ENCODE measurements at regions not wholly inside any gene's neighbourhood (a gene's known extent, or its start where the extent isn't known, plus 50 kb on each side); places are given as distances from the start of the nearest gene placed in this dataset.

DNA sequence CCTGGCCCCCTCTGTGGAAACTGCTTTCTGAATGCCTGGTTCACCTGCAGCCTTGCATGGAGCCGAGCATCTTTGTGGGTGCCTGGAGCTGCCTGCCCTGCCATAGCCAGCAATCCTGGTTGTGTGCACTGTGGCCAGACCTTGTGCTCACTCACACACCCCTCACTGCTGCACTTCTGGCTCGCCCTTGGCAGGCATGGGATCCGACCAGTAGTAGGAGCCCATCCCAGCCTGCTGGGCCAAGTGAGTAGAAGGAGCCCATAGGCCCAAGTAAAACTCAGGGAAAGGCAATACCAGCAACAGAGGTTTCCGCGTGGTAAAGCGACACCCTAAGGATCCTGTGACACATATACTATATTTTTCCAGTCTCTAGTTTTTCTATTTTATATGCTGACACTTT is 270.0 kb upstream of the NAV3 start:
- TF ChIP-seq POLR2AphosphoS5 (IDR thresholded peaks at IDR 0.05): no peak
- TF ChIP-seq, protein P1, sequence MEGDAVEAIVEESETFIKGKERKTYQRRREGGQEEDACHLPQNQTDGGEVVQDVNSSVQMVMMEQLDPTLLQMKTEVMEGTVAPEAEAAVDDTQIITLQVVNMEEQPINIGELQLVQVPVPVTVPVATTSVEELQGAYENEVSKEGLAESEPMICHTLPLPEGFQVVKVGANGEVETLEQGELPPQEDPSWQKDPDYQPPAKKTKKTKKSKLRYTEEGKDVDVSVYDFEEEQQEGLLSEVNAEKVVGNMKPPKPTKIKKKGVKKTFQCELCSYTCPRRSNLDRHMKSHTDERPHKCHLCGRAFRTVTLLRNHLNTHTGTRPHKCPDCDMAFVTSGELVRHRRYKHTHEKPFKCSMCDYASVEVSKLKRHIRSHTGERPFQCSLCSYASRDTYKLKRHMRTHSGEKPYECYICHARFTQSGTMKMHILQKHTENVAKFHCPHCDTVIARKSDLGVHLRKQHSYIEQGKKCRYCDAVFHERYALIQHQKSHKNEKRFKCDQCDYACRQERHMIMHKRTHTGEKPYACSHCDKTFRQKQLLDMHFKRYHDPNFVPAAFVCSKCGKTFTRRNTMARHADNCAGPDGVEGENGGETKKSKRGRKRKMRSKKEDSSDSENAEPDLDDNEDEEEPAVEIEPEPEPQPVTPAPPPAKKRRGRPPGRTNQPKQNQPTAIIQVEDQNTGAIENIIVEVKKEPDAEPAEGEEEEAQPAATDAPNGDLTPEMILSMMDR (IDR thresholded peaks at IDR 0.05): no peak
- no peak for TF ChIP-seq POLR2A (IDR thresholded peaks at IDR 0.05)
